ENCODE measurements at regions not wholly inside any gene's neighbourhood (a gene's known extent, or its start where the extent isn't known, plus 50 kb on each side); places are given as distances from the start of the nearest gene placed in this dataset.

- no peak for TF ChIP-seq POLR2A (IDR thresholded peaks at IDR 0.05)
- TF ChIP-seq, protein P1, sequence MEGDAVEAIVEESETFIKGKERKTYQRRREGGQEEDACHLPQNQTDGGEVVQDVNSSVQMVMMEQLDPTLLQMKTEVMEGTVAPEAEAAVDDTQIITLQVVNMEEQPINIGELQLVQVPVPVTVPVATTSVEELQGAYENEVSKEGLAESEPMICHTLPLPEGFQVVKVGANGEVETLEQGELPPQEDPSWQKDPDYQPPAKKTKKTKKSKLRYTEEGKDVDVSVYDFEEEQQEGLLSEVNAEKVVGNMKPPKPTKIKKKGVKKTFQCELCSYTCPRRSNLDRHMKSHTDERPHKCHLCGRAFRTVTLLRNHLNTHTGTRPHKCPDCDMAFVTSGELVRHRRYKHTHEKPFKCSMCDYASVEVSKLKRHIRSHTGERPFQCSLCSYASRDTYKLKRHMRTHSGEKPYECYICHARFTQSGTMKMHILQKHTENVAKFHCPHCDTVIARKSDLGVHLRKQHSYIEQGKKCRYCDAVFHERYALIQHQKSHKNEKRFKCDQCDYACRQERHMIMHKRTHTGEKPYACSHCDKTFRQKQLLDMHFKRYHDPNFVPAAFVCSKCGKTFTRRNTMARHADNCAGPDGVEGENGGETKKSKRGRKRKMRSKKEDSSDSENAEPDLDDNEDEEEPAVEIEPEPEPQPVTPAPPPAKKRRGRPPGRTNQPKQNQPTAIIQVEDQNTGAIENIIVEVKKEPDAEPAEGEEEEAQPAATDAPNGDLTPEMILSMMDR (IDR thresholded peaks at IDR 0.05) = no peak
These were observed 75.9 kb upstream of the SEPTIN5 start for GRCh38 chr22:19638282-19639015.

GRCh38 chr22:19639610-19640135 is 74.6 kb upstream of the SEPTIN5 start:
- no peaks in the 10 kb centered on the region for H3K27me3 ChIP-seq
- TF ChIP-seq POLR2A (IDR thresholded peaks at IDR 0.05) = no peak
- TF ChIP-seq, protein P1 (IDR thresholded peaks at IDR 0.05) = no peak
- H3K27ac ChIP-seq = no peak overlapping the region
- no peaks in the 10 kb centered on the region for H3K36me3 ChIP-seq
- no peaks in the 10 kb centered on the region for H3K4me1 ChIP-seq
- H3K4me3 ChIP-seq = no peak overlapping the region
- DNase-seq = no peak
- intact Hi-C loops (cut with DNase I; ENCODE audit: low total_unique reads) = no loop called here
- no peaks in the 10 kb centered on the region for H3K9me3 ChIP-seq

More at GRCh38 chr22:19638282-19639015, 75.9 kb upstream of the SEPTIN5 start:
- H3K9me3 ChIP-seq = no peaks in the 10 kb centered on the region
- H3K4me1 ChIP-seq = no peaks in the 10 kb centered on the region
- H3K36me3 ChIP-seq = no peaks in the 10 kb centered on the region
- no peak for DNase-seq
- intact Hi-C loops (cut with DNase I; ENCODE audit: low total_unique reads) = no loop called here
- H3K4me3 ChIP-seq = no peak overlapping the region
- H3K27me3 ChIP-seq = no peaks in the 10 kb centered on the region
- no peak overlapping the region for H3K27ac ChIP-seq

DNA sequence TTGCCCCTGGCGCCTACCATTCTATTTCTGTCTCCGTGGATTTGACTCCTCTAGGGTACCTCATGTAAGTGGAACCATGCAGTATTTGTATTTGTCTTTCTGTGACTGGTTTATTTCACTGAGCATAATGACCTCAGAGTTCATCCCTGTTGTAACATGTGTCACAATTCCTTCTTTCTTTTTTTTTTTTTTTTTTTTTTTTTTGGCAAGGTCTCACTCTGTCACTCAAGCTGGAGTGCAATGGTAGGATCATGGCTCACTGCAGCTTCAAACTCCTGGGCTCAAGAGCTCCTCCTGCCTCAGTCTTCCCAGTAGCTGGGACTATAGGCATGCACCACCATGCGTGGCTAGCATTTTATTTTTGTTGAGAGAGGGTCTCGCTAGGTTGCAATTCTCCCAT is 74.0 kb upstream of the SEPTIN5 start:
- H3K9me3 ChIP-seq = no peaks in the 10 kb centered on the region
- H3K36me3 ChIP-seq = no peaks in the 10 kb centered on the region
- no peak for DNase-seq
- H3K27ac ChIP-seq = no peak overlapping the region
- no peak overlapping the region for H3K4me3 ChIP-seq
- intact Hi-C loops (cut with DNase I; ENCODE audit: low total_unique reads) = no loop called here
- no peaks in the 10 kb centered on the region for H3K27me3 ChIP-seq
- TF ChIP-seq, protein P1 (IDR thresholded peaks at IDR 0.05) = no peak
- TF ChIP-seq POLR2A (IDR thresholded peaks at IDR 0.05) = no peak
- H3K4me1 ChIP-seq = no peaks in the 10 kb centered on the region

GRCh38 chr22:19641254-19641982 is 72.9 kb upstream of the SEPTIN5 start:
- no peaks in the 10 kb centered on the region for H3K4me1 ChIP-seq
- TF ChIP-seq, protein P1 (IDR thresholded peaks at IDR 0.05) = no peak
- TF ChIP-seq POLR2A (IDR thresholded peaks at IDR 0.05) = no peak
- H3K27me3 ChIP-seq = no peaks in the 10 kb centered on the region
- H3K36me3 ChIP-seq = no peaks in the 10 kb centered on the region
- no peak overlapping the region for H3K4me3 ChIP-seq
- no peaks in the 10 kb centered on the region for H3K9me3 ChIP-seq
- no peak overlapping the region for H3K27ac ChIP-seq
- intact Hi-C loops (cut with DNase I; ENCODE audit: low total_unique reads) = no loop called here
- DNase-seq = no peak

GRCh38 chr22:19641983-19642451 is 72.3 kb upstream of the SEPTIN5 start:
- TF ChIP-seq, protein P1 (IDR thresholded peaks at IDR 0.05) = no peak
- TF ChIP-seq POLR2A (IDR thresholded peaks at IDR 0.05) = no peak
- Histone ChIP-seq H3K27ac (no peak overlapping the region), H3K9me3 (no peaks in the 10 kb centered on the region), H3K36me3 (no peaks in the 10 kb centered on the region), H3K27me3 (no peaks in the 10 kb centered on the region), H3K4me1 (no peaks in the 10 kb centered on the region), H3K4me3 (no peak overlapping the region)
- intact Hi-C loops (cut with DNase I; ENCODE audit: low total_unique reads) = no loop called here
- DNase-seq = no peak
